Peyer's patch (tissue), 4 donors: ENCODE measurements at regions not wholly inside any gene's neighbourhood (a gene's known extent, or its start where the extent isn't known, plus 50 kb on each side); places are given as distances from the start of the nearest gene placed in this dataset.
"Not testable (repeated sequence)": the region's sequence is repeated elsewhere in the genome, so short reads cannot be mapped to it uniquely, and the experiment has no call there.

ENCODE experiments used
- CTCF ChIP-seq, 6 experiments: fragments of 450-650 bp in 4 of 6; fragments of 200-600 bp in 2 of 6; sonication (generic) in 1 of 6; IDR thresholded peaks; one replicate each; pipeline ENCODE4 v1.5.1; 2017 to 2019; ENCODE audit warnings: antibody characterized with exemption in 6 of 6, mild to moderate bottlenecking in 3 of 6, moderate library complexity in 1 of 6
- POLR2A ChIP-seq, 2 donors: fragments of 450-650 bp; IDR thresholded peaks; one replicate each; pipeline ENCODE4 v1.5.1; 2017; ENCODE audit warnings: antibody characterized with exemption in 2 of 2, mild to moderate bottlenecking in 2 of 2, moderate library complexity in 2 of 2

- TF ChIP-seq CTCF, POLR2A (IDR thresholded peaks at IDR 0.05): not testable (repeated sequence)
Measured at GRCh38 chr9:31774021-31774420, 610.4 kb upstream of the ACO1 start.
